GM10266 (cell line): ENCODE measurements at regions not wholly inside any gene's neighbourhood (a gene's known extent, or its start where the extent isn't known, plus 50 kb on each side); places are given as distances from the start of the nearest gene placed in this dataset.
"Not testable (repeated sequence)": the region's sequence is repeated elsewhere in the genome, so short reads cannot be mapped to it uniquely, and the experiment has no call there.

ENCODE experiments used
- DNase-seq: peaks from one replicate; pipeline ENCODE4 v3.0.0; 2012; ENCODE audit errors: extremely low spot score
- CTCF ChIP-seq: IDR thresholded peaks from 2 replicates; pipeline ENCODE4 v1.5.1; 2012; ENCODE audit warnings: mild to moderate bottlenecking, low read depth; ENCODE audit not compliant: control insufficient read depth, insufficient read depth; ENCODE audit errors: missing control alignments

GRCh38 chr21:21973806-21974205, 975.6 kb downstream of the NCAM2 start:
- DNase-seq, result no peak
- no peak for TF ChIP-seq CTCF

GRCh38 chr21:21996891-21997290, 998.7 kb downstream of the NCAM2 start:
- no peak for TF ChIP-seq CTCF
- no peak for DNase-seq

DNA sequence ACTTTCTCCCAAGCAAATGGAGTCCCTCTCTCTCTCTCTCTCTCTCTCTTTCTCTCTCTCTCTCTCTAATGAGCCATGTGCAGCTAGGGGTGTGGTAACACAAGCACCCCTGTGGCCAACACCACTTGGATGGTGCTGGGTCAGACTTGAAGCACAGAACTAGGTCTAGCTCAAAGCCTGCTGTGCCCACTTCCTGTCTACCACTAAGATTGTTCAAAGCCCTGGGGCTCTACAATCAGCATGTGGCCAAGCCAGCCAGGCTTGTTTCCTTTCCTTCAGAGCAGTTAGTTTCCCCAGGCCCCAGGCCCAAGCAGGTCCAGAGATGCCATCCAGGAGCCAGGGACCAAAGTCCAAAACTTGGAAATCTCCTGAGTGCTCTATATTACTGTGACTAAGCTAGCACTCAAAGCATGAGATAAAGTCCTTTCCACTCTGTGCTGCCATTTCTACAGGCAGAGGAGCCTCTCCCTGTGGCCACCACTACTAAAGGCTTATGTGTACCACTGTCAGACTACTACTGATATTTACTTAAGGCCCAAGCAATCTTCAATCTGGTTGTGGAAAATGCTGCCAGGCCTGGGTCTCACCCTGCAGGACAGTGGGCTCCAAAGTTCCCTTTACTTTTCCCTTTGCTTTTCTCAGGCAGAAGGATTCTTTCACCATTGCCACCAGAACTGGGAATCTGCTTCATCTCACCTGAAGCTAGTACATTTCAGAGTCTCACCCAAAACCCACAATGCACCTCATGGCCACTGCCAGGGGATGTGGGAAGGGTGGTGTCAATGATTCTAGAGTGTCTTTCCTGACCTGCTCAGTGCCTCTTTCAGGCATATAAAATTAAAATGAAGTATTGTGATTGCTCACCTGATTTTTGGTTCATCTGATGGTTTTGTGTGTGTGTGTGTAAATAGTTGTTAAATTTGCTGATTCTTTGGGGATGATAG, 999.5 kb downstream of the NCAM2 start:
- DNase-seq, result no peak

DNA sequence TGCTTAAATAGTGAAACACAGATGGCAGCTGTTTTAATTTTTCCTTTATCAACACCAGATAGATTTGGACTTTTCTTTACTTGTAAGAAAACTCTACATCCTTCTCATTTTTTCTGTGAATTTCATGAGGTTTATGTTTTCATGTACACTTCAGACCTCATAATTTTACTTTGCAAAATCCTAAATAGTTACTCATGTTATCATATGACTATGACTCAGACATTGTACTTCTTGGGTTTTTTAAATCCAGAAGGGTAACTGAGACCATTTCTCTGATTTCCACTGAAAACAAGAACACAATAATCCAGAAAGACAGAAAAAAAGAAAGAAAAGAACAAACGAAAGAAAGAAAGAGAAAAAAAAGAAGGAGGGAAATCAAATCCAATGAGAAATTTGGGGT, 1021.6 kb downstream of the NCAM2 start:
- no peak for TF ChIP-seq CTCF
- DNase-seq, result no peak

More for the DNA sequence above, 999.5 kb downstream of the NCAM2 start:
- no peak for TF ChIP-seq CTCF

DNA sequence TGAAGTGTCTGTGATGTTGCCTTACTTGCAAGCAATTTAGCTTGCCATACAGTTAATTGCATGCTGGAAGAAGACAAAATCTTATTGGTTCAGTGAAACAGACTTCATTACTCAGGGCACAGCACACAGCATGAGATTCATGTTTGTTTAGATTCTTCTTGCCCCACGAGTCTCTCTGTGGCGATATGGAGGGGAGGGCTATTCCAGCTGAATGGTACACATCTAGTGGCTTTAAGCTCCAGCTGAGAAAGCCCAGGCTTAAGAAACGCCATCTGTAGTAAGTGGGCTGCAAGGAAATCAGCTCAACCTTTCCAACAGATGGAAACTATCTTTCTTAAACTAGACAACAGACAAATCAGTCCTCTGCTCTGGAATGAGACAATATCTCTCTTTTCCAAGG, 1022.0 kb downstream of the NCAM2 start:
- TF ChIP-seq CTCF, result no peak
- no peak for DNase-seq

DNA sequence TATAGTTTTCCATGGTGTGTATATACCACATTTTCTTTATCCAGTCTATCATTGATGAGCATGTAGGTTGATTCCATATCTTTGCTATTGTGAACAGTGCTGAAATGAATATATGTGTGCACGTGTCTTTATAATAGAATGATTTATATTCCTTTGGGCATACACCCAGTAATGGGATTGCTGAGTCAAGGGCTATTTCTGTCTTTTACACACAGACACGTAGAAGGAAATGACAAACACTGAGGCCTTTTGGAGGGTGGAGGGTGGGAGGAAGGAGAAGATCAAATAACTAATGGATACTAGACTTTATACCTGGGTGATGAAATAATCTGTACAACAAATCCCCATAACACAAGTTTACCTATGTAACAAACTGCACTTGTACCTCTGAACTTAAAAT, 1025.7 kb downstream of the NCAM2 start:
- DNase-seq, result not testable (repeated sequence)

DNA sequence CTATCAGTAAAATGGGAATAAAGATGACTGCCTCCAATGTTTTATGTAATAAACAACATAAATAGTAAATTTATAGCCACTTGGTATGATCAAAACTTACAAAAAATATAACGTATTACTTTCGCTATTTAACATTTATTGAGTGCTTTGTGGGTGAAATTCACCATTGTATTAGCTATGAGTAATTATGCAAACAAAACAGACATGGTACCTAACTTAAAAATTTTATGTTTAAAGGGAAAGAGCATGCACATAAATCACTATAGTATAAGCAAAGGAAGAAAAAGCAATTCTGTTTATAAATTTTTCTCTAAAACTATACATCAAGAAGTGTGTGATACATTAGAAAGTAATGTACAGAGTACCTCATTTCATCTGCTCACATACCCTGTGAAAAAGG, 1046.2 kb downstream of the NCAM2 start:
- TF ChIP-seq CTCF, result no peak
- no peak for DNase-seq
